Loucy (cell line): ENCODE measurements at regions not wholly inside any gene's neighbourhood (a gene's known extent, or its start where the extent isn't known, plus 50 kb on each side); places are given as distances from the start of the nearest gene placed in this dataset.

Experiments
- H2AFZ ChIP-seq: fragments of 200-600 bp; sonication (generic); 2 replicates; pipeline ENCODE4 v1.6.0; 2016; ENCODE audit warnings: antibody characterized with exemption, mild to moderate bottlenecking, low read length, moderate library complexity
- H3F3A ChIP-seq: fragments of 200-600 bp; 2 replicates; pipeline ENCODE4 v1.6.0; 2016; ENCODE audit warnings: antibody characterized with exemption, low read depth, mild to moderate bottlenecking
- H3K27me3 ChIP-seq: fragments of 200-600 bp; sonication (generic); 2 replicates; pipeline ENCODE4 v1.6.1; 2014; ENCODE audit warnings: low read length, mild to moderate bottlenecking; ENCODE audit not compliant: insufficient read depth, poor library complexity, severe bottlenecking
- H3K36me3 ChIP-seq: fragments of 200-600 bp; sonication (generic); 2 replicates; pipeline ENCODE4 v1.6.1; 2016; ENCODE audit warnings: low read length; ENCODE audit not compliant: insufficient read depth
- H3K4me1 ChIP-seq: fragments of 200-600 bp; sonication (generic); 2 replicates; pipeline ENCODE4 v1.5.1; 2014; ENCODE audit warnings: low read length, mild to moderate bottlenecking; ENCODE audit not compliant: insufficient read depth, poor library complexity, severe bottlenecking
- H3K4me2 ChIP-seq: fragments of 200-600 bp; sonication (generic); 2 replicates; pipeline ENCODE4 v1.6.0; 2014; ENCODE audit warnings: antibody characterized with exemption, low read length, low read depth, mild to moderate bottlenecking; ENCODE audit not compliant: poor library complexity, severe bottlenecking
- H3K4me3 ChIP-seq: fragments of 200-600 bp; sonication (generic); 2 replicates; pipeline ENCODE4 v1.5.1; 2014; ENCODE audit warnings: low read length, mild to moderate bottlenecking, mixed read lengths; ENCODE audit not compliant: poor library complexity, severe bottlenecking
- H3K79me2 ChIP-seq: fragments of 200-600 bp; sonication (generic); 2 replicates; pipeline ENCODE4 v1.6.1; 2014; ENCODE audit warnings: low read length; ENCODE audit not compliant: insufficient read depth
- H3K9ac ChIP-seq: fragments of 200-600 bp; sonication (generic); 2 replicates; pipeline ENCODE4 v1.6.0; 2014; ENCODE audit warnings: mild to moderate bottlenecking, low read depth, low read length, moderate library complexity; ENCODE audit not compliant: poor library complexity, severe bottlenecking
- H3K9me2 ChIP-seq: fragments of 200-600 bp; sonication (generic); replicated peaks from 2 replicates; pipeline ENCODE4 v1.6.1; 2016; ENCODE audit warnings: low read depth, low read length, mixed read lengths
- H3K9me3 ChIP-seq: fragments of 200-600 bp; sonication (generic); 2 replicates; pipeline ENCODE4 v1.6.1; 2014; ENCODE audit warnings: mild to moderate bottlenecking, antibody characterized with exemption, low read length, low read depth; ENCODE audit not compliant: insufficient read depth
- H4K20me1 ChIP-seq: fragments of 200-600 bp; sonication (generic); 2 replicates; pipeline ENCODE4 v1.6.0; 2014; ENCODE audit warnings: antibody characterized with exemption, low read length, mild to moderate bottlenecking; ENCODE audit not compliant: insufficient read depth, poor library complexity, severe bottlenecking
- CTCF ChIP-seq: fragments of 200-600 bp; sonication (generic); conservative IDR thresholded peaks from 2 replicates; pipeline ENCODE4 v1.5.1; 2014; ENCODE audit warnings: mild to moderate bottlenecking, antibody characterized with exemption, low read length
- EZH2phosphoT487 ChIP-seq: fragments of 200-600 bp; IDR thresholded peaks from 2 replicates; pipeline ENCODE4 v1.6.1; 2018; ENCODE audit warnings: antibody characterized with exemption, mild to moderate bottlenecking, moderate library complexity, borderline replicate concordance

- H3K4me1 ChIP-seq = no peaks in the 10 kb centered on the region
- no peaks in the 10 kb centered on the region for H3K36me3 ChIP-seq
- H3K4me2 ChIP-seq = no peak overlapping the region
- no peaks in the 10 kb centered on the region for H3F3A ChIP-seq
- no peaks in the 10 kb centered on the region for H3K9me3 ChIP-seq
- H2AFZ ChIP-seq = no peak overlapping the region
- no peak overlapping the region for H3K9ac ChIP-seq
- H4K20me1 ChIP-seq = no peaks in the 10 kb centered on the region
- no peaks in the 10 kb centered on the region for H3K27me3 ChIP-seq
- H3K79me2 ChIP-seq = no peaks in the 10 kb centered on the region
- TF ChIP-seq CTCF = no peak
- no peak for TF ChIP-seq EZH2phosphoT487
- H3K9me2 ChIP-seq = no peaks in the 10 kb centered on the region
- no peak overlapping the region for H3K4me3 ChIP-seq
Observed at GRCh38 chr16:61549327-61549726, 486.9 kb downstream of the CDH8 start.

GRCh38 chr16:61547626-61548025 is 488.6 kb downstream of the CDH8 start:
- Histone ChIP-seq H3K4me2 (no peak overlapping the region), H3K36me3 (no peaks in the 10 kb centered on the region), H3K4me3 (no peak overlapping the region), H3K27me3 (no peaks in the 10 kb centered on the region), H3K79me2 (no peaks in the 10 kb centered on the region), H2AFZ (no peak overlapping the region), H3K9ac (no peak overlapping the region), H3K4me1 (no peaks in the 10 kb centered on the region), H4K20me1 (no peaks in the 10 kb centered on the region), H3K9me2 (no peaks in the 10 kb centered on the region), H3F3A (no peaks in the 10 kb centered on the region), H3K9me3 (no peaks in the 10 kb centered on the region)
- no peak for TF ChIP-seq EZH2phosphoT487
- no peak for TF ChIP-seq CTCF

GRCh38 chr16:61544165-61544564 is 492.1 kb downstream of the CDH8 start:
- TF ChIP-seq CTCF (no peak), EZH2phosphoT487 (no peak)
- Histone ChIP-seq H2AFZ (no peak overlapping the region), H3K4me1 (no peaks in the 10 kb centered on the region), H3K9ac (no peak overlapping the region), H3K27me3 (no peaks in the 10 kb centered on the region), H3K36me3 (no peaks in the 10 kb centered on the region), H3K9me2 (no peaks in the 10 kb centered on the region), H3K4me3 (no peak overlapping the region), H3K79me2 (no peaks in the 10 kb centered on the region), H3K9me3 (no peaks in the 10 kb centered on the region), H4K20me1 (no peaks in the 10 kb centered on the region), H3F3A (no peaks in the 10 kb centered on the region), H3K4me2 (no peak overlapping the region)
